H9 (cell line): ENCODE measurements at regions not wholly inside any gene's neighbourhood (a gene's known extent, or its start where the extent isn't known, plus 50 kb on each side); places are given as distances from the start of the nearest gene placed in this dataset.

Experiments used
- DNase-seq: peaks from one replicate; pipeline ENCODE4 v3.0.0-alpha.2; 2017
- H2AFZ ChIP-seq: one replicate; pipeline ENCODE4 v1.6.1; 2013; ENCODE audit warnings: mild to moderate bottlenecking, low read length, control low read depth, moderate library complexity
- H2AK5ac ChIP-seq: 2 replicates; pipeline ENCODE4 v1.6.1; 2013; ENCODE audit warnings: low read length, control low read depth, mixed read lengths; ENCODE audit not compliant: insufficient read length
- H2BK120ac ChIP-seq: one replicate; pipeline ENCODE4 v1.6.1; 2013; ENCODE audit warnings: low read depth, mild to moderate bottlenecking, low read length, control low read depth, inconsistent platforms; ENCODE audit not compliant: poor library complexity, severe bottlenecking
- H2BK12ac ChIP-seq: 2 replicates; pipeline ENCODE4 v1.6.1; 2013; ENCODE audit warnings: low read length, control low read depth, mixed read lengths, low read depth; ENCODE audit not compliant: insufficient read length
- H2BK15ac ChIP-seq: 2 replicates; pipeline ENCODE4 v1.6.1; 2013; ENCODE audit warnings: low read depth, low read length, control low read depth
- H2BK20ac ChIP-seq: one replicate; pipeline ENCODE4 v1.6.1; 2013; ENCODE audit warnings: low read depth, mild to moderate bottlenecking, low read length, control low read depth, inconsistent platforms; ENCODE audit not compliant: poor library complexity, severe bottlenecking
- H2BK5ac ChIP-seq: 2 replicates; pipeline ENCODE4 v1.6.1; 2013; ENCODE audit warnings: low read length, control low read depth, mixed read lengths; ENCODE audit not compliant: insufficient read length
- H3K14ac ChIP-seq: 2 replicates; pipeline ENCODE4 v1.6.1; 2013; ENCODE audit warnings: low read length, control low read depth; ENCODE audit not compliant: insufficient read depth
- H3K18ac ChIP-seq: 2 replicates; pipeline ENCODE4 v1.6.1; 2013; ENCODE audit warnings: low read depth, mild to moderate bottlenecking, mixed read lengths, low read length, control low read depth; ENCODE audit not compliant: insufficient read length
- H3K23ac ChIP-seq: 2 replicates; pipeline ENCODE4 v1.6.1; 2013; ENCODE audit warnings: low read length, control low read depth, mixed read lengths, low read depth; ENCODE audit not compliant: insufficient read length
- H3K23me2 ChIP-seq: 2 replicates; pipeline ENCODE4 v1.6.1; 2013; ENCODE audit warnings: low read depth, mild to moderate bottlenecking, mixed read lengths, low read length, control low read depth; ENCODE audit not compliant: insufficient read length, poor library complexity, severe bottlenecking
- H3K27ac ChIP-seq: 2 replicates; pipeline ENCODE4 v1.5.1; 2013; ENCODE audit warnings: low read length, control low read depth, mixed read lengths, low read depth; ENCODE audit not compliant: insufficient read length
- H3K27me3 ChIP-seq: 2 replicates; pipeline ENCODE4 v1.6.1; 2013; ENCODE audit warnings: low read length, control low read depth, inconsistent platforms; ENCODE audit not compliant: insufficient read depth
- H3K4ac ChIP-seq: 2 replicates; pipeline ENCODE4 v1.6.1; 2013; ENCODE audit warnings: low read depth, mild to moderate bottlenecking, control low read depth, inconsistent platforms, low read length, moderate library complexity
- H3K4me1 ChIP-seq: 2 replicates; pipeline ENCODE4 v1.6.1; 2013; ENCODE audit warnings: low read length, control low read depth, inconsistent platforms; ENCODE audit not compliant: insufficient read depth
- H3K4me2 ChIP-seq: 2 replicates; pipeline ENCODE4 v1.6.1; 2013; ENCODE audit warnings: low read length, control low read depth, mixed read lengths; ENCODE audit not compliant: insufficient read length, insufficient read depth
- H3K56ac ChIP-seq: 2 replicates; pipeline ENCODE4 v1.6.1; 2013; ENCODE audit warnings: low read depth, mild to moderate bottlenecking, mixed read lengths, low read length, control low read depth; ENCODE audit not compliant: insufficient read length
- H3K79me1 ChIP-seq: 2 replicates; pipeline ENCODE4 v1.6.1; 2013; ENCODE audit warnings: low read depth, mild to moderate bottlenecking, moderate library complexity, low read length, control low read depth, inconsistent platforms; ENCODE audit not compliant: insufficient read depth, poor library complexity, severe bottlenecking
- H3K79me2 ChIP-seq: 2 replicates; pipeline ENCODE4 v1.6.1; 2013; ENCODE audit warnings: low read length, control low read depth, inconsistent platforms; ENCODE audit not compliant: insufficient read depth
- H3K9ac ChIP-seq: 2 replicates; pipeline ENCODE4 v1.6.1; 2013; ENCODE audit warnings: low read length, control low read depth, mixed read lengths; ENCODE audit not compliant: insufficient read length; ENCODE audit errors: extremely low read depth
- H3K9me3 ChIP-seq: one replicate; pipeline ENCODE4 v1.6.1; 2013; ENCODE audit warnings: low read depth, low read length, inconsistent platforms; ENCODE audit not compliant: control insufficient read depth
- H3T11ph ChIP-seq: one replicate; pipeline ENCODE4 v1.6.1; 2013; ENCODE audit warnings: mild to moderate bottlenecking, low read length, control low read depth, inconsistent platforms
- H4K20me1 ChIP-seq: one replicate; pipeline ENCODE4 v1.6.1; 2013; ENCODE audit not compliant: control insufficient read depth, insufficient read length, insufficient read depth
- H4K5ac ChIP-seq: 2 replicates; pipeline ENCODE4 v1.6.1; 2013; ENCODE audit warnings: low read depth, mild to moderate bottlenecking, mixed read lengths, low read length, control low read depth; ENCODE audit not compliant: insufficient read length
- H4K8ac ChIP-seq: replicated peaks from 2 replicates; pipeline ENCODE4 v1.6.1; 2013; ENCODE audit warnings: low read length, control low read depth, mixed read lengths, low read depth; ENCODE audit not compliant: insufficient read length
- H4K91ac ChIP-seq: 2 replicates; pipeline ENCODE4 v1.6.1; 2013; ENCODE audit warnings: low read depth, mild to moderate bottlenecking, moderate library complexity, mixed read lengths, low read length, control low read depth; ENCODE audit not compliant: insufficient read length
- H3K27ac Mint-ChIP-seq, 3 experiments: 2 replicates in 2 of 3; 3 replicates in 1 of 3; pipeline ENCODE4 v1.8.0; 2020 to 2021; ENCODE audit warnings: mixed read lengths in 3 of 3, mild to moderate bottlenecking in 1 of 3, moderate library complexity in 1 of 3
- H3K27me3 Mint-ChIP-seq: 2 replicates; pipeline ENCODE4 v1.8.0; 2021; ENCODE audit warnings: low read depth, mild to moderate bottlenecking, moderate library complexity, mixed read lengths
- H3K36me3 Mint-ChIP-seq, 3 experiments: 2 replicates in 2 of 3; 3 replicates in 1 of 3; pipeline ENCODE4 v1.8.0; 2020 to 2021; ENCODE audit warnings: low read depth in 3 of 3, mixed read lengths in 3 of 3; ENCODE audit not compliant: insufficient read depth in 1 of 3
- H3K4me1 Mint-ChIP-seq, 2 experiments: 2 replicates each; pipeline ENCODE4 v1.8.0; 2020; ENCODE audit warnings: mixed read lengths in 2 of 2
- H3K4me3 Mint-ChIP-seq, 2 experiments: 2 replicates in 1 of 2; 3 replicates in 1 of 2; pipeline ENCODE4 v1.8.0; 2020 to 2021; ENCODE audit warnings: mild to moderate bottlenecking in 2 of 2, mixed read lengths in 2 of 2, moderate library complexity in 1 of 2
- H3K9me3 Mint-ChIP-seq, 2 experiments: 2 replicates in 1 of 2; 3 replicates in 1 of 2; pipeline ENCODE4 v1.8.0; 2020; ENCODE audit warnings: mild to moderate bottlenecking in 2 of 2, mixed read lengths in 2 of 2, moderate library complexity in 1 of 2
- WGBS: extraction: QIAGEN DNeasy Blood & Tissue Kit; methylation state at CpG from one replicate; pipeline ENCODE4 v1.1.7; 2013; ENCODE audit warnings: missing lambda C conversion rate, low lambda C conversion rate, mixed read lengths; ENCODE audit not compliant: insufficient read length; ENCODE audit errors: extremely low coverage; 5-methylcytosine and 5-hydroxymethylcytosine counted together
- TF ChIP-seq, protein P1 (sequence below): fragments of 200-600 bp; sonication (generic); conservative IDR thresholded peaks from 3 replicates; pipeline ENCODE4 v1.8.0; 2021; ENCODE audit warnings: antibody characterized with exemption, mild to moderate bottlenecking

DNA sequence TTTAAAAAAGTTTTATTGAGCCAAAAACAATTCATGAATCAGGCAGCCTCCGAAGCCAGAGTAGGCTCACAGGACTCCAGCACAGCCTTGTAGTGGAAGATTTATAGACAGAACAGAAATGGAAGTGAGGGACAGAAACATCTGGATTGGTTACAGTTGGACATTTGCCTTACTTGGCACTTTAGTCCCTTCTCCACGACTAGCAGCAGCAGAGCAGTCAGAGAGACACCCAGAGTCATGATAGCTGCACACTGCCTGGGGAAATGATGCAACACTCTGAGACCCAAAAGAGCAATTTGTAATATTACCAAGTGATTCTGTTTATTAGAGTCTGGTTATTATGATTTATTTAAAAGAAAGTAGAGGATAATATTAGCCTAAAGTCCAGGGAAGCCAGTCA, 72.2 kb upstream of the KRTAP11-1 start:
- H3K27me3 Mint-ChIP-seq: no peaks in the 10 kb centered on the region
- no peak overlapping the region for H2BK12ac ChIP-seq
- no peaks in the 10 kb centered on the region for H3K23me2 ChIP-seq
- no peaks in the 10 kb centered on the region for H3K27me3 ChIP-seq
- H2BK20ac ChIP-seq: no peak overlapping the region
- H3K4ac ChIP-seq: no peak overlapping the region
- H3T11ph ChIP-seq: no peak overlapping the region
- DNase-seq: no peak
- no peak overlapping the region for H3K14ac ChIP-seq
- H3K4me1 ChIP-seq: no peaks in the 10 kb centered on the region
- H2BK5ac ChIP-seq: no peak overlapping the region
- no peaks in the 10 kb centered on the region; a peak in 1 of 7 replicates for H3K36me3 Mint-ChIP-seq
- no peak overlapping the region for H3K23ac ChIP-seq
- H4K20me1 ChIP-seq: no peaks in the 10 kb centered on the region
- no peak overlapping the region for H3K18ac ChIP-seq
- H2AFZ ChIP-seq: no peak overlapping the region
- no peak overlapping the region for H2BK120ac ChIP-seq
- no peaks in the 10 kb centered on the region for H3K79me2 ChIP-seq
- no peak overlapping the region for H3K56ac ChIP-seq
- no peaks in the 10 kb centered on the region for H3K9me3 ChIP-seq
- H3K4me3 Mint-ChIP-seq: no peak overlapping the region
- H2BK15ac ChIP-seq: no peak overlapping the region
- TF ChIP-seq, protein P1, sequence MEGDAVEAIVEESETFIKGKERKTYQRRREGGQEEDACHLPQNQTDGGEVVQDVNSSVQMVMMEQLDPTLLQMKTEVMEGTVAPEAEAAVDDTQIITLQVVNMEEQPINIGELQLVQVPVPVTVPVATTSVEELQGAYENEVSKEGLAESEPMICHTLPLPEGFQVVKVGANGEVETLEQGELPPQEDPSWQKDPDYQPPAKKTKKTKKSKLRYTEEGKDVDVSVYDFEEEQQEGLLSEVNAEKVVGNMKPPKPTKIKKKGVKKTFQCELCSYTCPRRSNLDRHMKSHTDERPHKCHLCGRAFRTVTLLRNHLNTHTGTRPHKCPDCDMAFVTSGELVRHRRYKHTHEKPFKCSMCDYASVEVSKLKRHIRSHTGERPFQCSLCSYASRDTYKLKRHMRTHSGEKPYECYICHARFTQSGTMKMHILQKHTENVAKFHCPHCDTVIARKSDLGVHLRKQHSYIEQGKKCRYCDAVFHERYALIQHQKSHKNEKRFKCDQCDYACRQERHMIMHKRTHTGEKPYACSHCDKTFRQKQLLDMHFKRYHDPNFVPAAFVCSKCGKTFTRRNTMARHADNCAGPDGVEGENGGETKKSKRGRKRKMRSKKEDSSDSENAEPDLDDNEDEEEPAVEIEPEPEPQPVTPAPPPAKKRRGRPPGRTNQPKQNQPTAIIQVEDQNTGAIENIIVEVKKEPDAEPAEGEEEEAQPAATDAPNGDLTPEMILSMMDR: no peak
- no peak overlapping the region for H3K27ac ChIP-seq
- no peak overlapping the region for H3K9ac ChIP-seq
- H3K4me2 ChIP-seq: no peak overlapping the region
- H3K27ac Mint-ChIP-seq: no peak overlapping the region; a peak in 1 of 7 replicates
- H4K8ac ChIP-seq: no peak overlapping the region
- no peak overlapping the region for H4K5ac ChIP-seq
- H3K4me1 Mint-ChIP-seq: no peaks in the 10 kb centered on the region
- H3K9me3 Mint-ChIP-seq: no peaks in the 10 kb centered on the region
- H4K91ac ChIP-seq: no peak overlapping the region
- no peak overlapping the region for H2AK5ac ChIP-seq
- WGBS: no CpG with 5 or more reads among the region's 2 CpGs
- H3K79me1 ChIP-seq: no peaks in the 10 kb centered on the region
